Fibroblast of lung (primary cell): ENCODE measurements at regions not wholly inside any gene's neighbourhood (a gene's known extent, or its start where the extent isn't known, plus 50 kb on each side); places are given as distances from the start of the nearest gene placed in this dataset.

Experiments used
- DNase-seq, 2 donors: peaks; one replicate each; pipeline versions ENCODE4 v3.0.0 to v3.0.0-alpha.2; 2010; ENCODE audit warnings: low read depth in 2 of 2
- H2AFZ ChIP-seq: 2 replicates; pipeline ENCODE4 v1.5.1; 2012; ENCODE audit warnings: low read length, control low read depth, inconsistent platforms
- H3K27ac ChIP-seq: 2 replicates; pipeline ENCODE4 v1.5.1; 2011; ENCODE audit warnings: low read length, control low read depth; ENCODE audit not compliant: insufficient read depth
- H3K27me3 ChIP-seq: 2 replicates; pipeline ENCODE4 v1.5.1; 2011; ENCODE audit warnings: mild to moderate bottlenecking, low read length; ENCODE audit not compliant: control insufficient read depth, insufficient read depth
- H3K36me3 ChIP-seq: 2 replicates; pipeline ENCODE4 v1.5.1; 2011; ENCODE audit warnings: low read length; ENCODE audit not compliant: control insufficient read depth, insufficient read depth
- H3K4me1 ChIP-seq: 2 replicates; pipeline ENCODE4 v1.5.1; 2011; ENCODE audit warnings: low read length; ENCODE audit not compliant: control insufficient read depth, insufficient read depth; ENCODE audit errors: extremely low read depth
- H3K4me2 ChIP-seq: 2 replicates; pipeline ENCODE4 v1.5.1; 2011; ENCODE audit warnings: low read length, control low read depth; ENCODE audit not compliant: insufficient read depth; ENCODE audit errors: extremely low read depth
- H3K4me3 ChIP-seq, 4 experiments: fragments of 200-600 bp in 1 of 4; sonication (generic) in 1 of 4; replicated peaks in 1 of 4; 2 replicates each; pipeline ENCODE4 v1.5.1; 2011 to 2016; ENCODE audit warnings: low read length in 4 of 4, low read depth in 3 of 4, mild to moderate bottlenecking in 3 of 4, control low read depth in 2 of 4, inconsistent platforms in 1 of 4, mixed read lengths in 1 of 4; ENCODE audit not compliant: insufficient read depth in 1 of 4; ENCODE audit errors: control extremely low read depth in 1 of 4
- H3K79me2 ChIP-seq: 2 replicates; pipeline ENCODE4 v1.5.1; 2012; ENCODE audit warnings: mild to moderate bottlenecking, low read length, inconsistent platforms; ENCODE audit not compliant: control insufficient read depth, insufficient read depth
- H3K9ac ChIP-seq: 2 replicates; pipeline ENCODE4 v1.5.1; 2011; ENCODE audit warnings: mild to moderate bottlenecking, low read length, control low read depth; ENCODE audit not compliant: insufficient read depth
- H3K9me3 ChIP-seq: 2 replicates; pipeline ENCODE4 v1.5.1; 2012; ENCODE audit warnings: low read depth, low read length; ENCODE audit not compliant: control insufficient read depth, insufficient read depth
- H4K20me1 ChIP-seq: 2 replicates; pipeline ENCODE4 v1.5.1; 2011; ENCODE audit warnings: low read length; ENCODE audit not compliant: control insufficient read depth, insufficient read depth; ENCODE audit errors: extremely low read depth
- EZH2 ChIP-seq: IDR thresholded peaks from 2 replicates; pipeline ENCODE4 v1.5.1; 2012; ENCODE audit warnings: low read length, control low read depth, mild to moderate bottlenecking; ENCODE audit errors: missing control alignments
- TF ChIP-seq, protein P1 (sequence below), 2 donors: IDR thresholded peaks in 1 of 2; conservative IDR thresholded peaks in 1 of 2; 1 replicate in 1 of 2; 2 replicates in 1 of 2; pipeline ENCODE4 v1.5.1; 2011 to 2012; ENCODE audit warnings: low read length in 2 of 2, control low read depth in 1 of 2, inconsistent platforms in 1 of 2, low read depth in 1 of 2, mild to moderate bottlenecking in 1 of 2

GRCh38 chr6:73955800-73956199 lies 259.8 kb downstream of the CD109 start:
- no peaks in the 10 kb centered on the region for H3K79me2 ChIP-seq
- DNase-seq, result no peak
- H3K4me1 ChIP-seq, result no peaks in the 10 kb centered on the region
- H3K4me2 ChIP-seq, result no peak overlapping the region
- no peak overlapping the region for H3K9ac ChIP-seq
- no peak overlapping the region for H3K4me3 ChIP-seq
- no peak overlapping the region for H2AFZ ChIP-seq
- no peaks in the 10 kb centered on the region for H3K27me3 ChIP-seq
- no peaks in the 10 kb centered on the region for H3K36me3 ChIP-seq
- no peaks in the 10 kb centered on the region for H4K20me1 ChIP-seq
- H3K9me3 ChIP-seq, result no peaks in the 10 kb centered on the region
- no peak overlapping the region for H3K27ac ChIP-seq
- TF ChIP-seq, protein P1, sequence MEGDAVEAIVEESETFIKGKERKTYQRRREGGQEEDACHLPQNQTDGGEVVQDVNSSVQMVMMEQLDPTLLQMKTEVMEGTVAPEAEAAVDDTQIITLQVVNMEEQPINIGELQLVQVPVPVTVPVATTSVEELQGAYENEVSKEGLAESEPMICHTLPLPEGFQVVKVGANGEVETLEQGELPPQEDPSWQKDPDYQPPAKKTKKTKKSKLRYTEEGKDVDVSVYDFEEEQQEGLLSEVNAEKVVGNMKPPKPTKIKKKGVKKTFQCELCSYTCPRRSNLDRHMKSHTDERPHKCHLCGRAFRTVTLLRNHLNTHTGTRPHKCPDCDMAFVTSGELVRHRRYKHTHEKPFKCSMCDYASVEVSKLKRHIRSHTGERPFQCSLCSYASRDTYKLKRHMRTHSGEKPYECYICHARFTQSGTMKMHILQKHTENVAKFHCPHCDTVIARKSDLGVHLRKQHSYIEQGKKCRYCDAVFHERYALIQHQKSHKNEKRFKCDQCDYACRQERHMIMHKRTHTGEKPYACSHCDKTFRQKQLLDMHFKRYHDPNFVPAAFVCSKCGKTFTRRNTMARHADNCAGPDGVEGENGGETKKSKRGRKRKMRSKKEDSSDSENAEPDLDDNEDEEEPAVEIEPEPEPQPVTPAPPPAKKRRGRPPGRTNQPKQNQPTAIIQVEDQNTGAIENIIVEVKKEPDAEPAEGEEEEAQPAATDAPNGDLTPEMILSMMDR (conservative IDR thresholded peaks at IDR 0.05 in 1 of 2, IDR thresholded peaks at IDR 0.05 in 1 of 2; ENCODE audit: low read depth in 1 of 2, low read length in 2 of 2), result no peak
- TF ChIP-seq EZH2, result no peak

GRCh38 chr6:73954881-73955280 lies 258.9 kb downstream of the CD109 start:
- Histone ChIP-seq H3K79me2 (no peaks in the 10 kb centered on the region), H3K4me2 (no peak overlapping the region), H2AFZ (no peak overlapping the region), H3K36me3 (no peaks in the 10 kb centered on the region), H4K20me1 (no peaks in the 10 kb centered on the region), H3K27me3 (no peaks in the 10 kb centered on the region), H3K9me3 (no peaks in the 10 kb centered on the region), H3K4me3 (no peak overlapping the region), H3K9ac (no peak overlapping the region), H3K4me1 (no peaks in the 10 kb centered on the region), H3K27ac (no peak overlapping the region)
- DNase-seq, result no peak
- no peak for TF ChIP-seq EZH2
- TF ChIP-seq, protein P1 (conservative IDR thresholded peaks at IDR 0.05 in 1 of 2, IDR thresholded peaks at IDR 0.05 in 1 of 2; ENCODE audit: low read depth in 1 of 2, low read length in 2 of 2), result no peak

DNA sequence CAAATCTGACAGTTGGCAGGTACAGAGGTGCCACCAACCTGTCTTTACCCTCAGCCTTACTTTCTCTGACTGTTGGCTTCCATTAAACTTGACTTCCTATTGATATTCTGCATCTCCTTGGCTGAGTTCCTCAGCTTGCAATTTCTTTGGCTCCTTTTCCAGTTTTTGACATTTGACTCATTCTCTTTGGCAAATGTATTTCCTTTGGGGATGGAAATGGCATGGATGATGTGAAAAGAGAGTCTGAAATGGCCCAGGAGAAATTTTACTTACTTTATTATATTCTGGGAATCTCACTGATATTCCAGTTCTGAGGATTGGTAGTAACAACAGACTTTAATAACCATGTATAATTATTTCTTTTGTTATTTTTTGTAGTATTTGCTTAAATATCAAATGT lies 255.2 kb downstream of the CD109 start:
- H3K9me3 ChIP-seq, result no peaks in the 10 kb centered on the region
- no peaks in the 10 kb centered on the region for H4K20me1 ChIP-seq
- DNase-seq, result peak in 1 of 2 donors; percentile 40
- TF ChIP-seq, protein P1 (conservative IDR thresholded peaks at IDR 0.05 in 1 of 2, IDR thresholded peaks at IDR 0.05 in 1 of 2; ENCODE audit: low read depth in 1 of 2, low read length in 2 of 2), result no peak
- no peak for TF ChIP-seq EZH2
- no peaks in the 10 kb centered on the region for H3K27me3 ChIP-seq
- H3K9ac ChIP-seq, result no peak overlapping the region
- no peak overlapping the region for H2AFZ ChIP-seq
- no peaks in the 10 kb centered on the region for H3K36me3 ChIP-seq
- no peak overlapping the region for H3K27ac ChIP-seq
- H3K4me2 ChIP-seq, result no peak overlapping the region
- H3K4me1 ChIP-seq, result no peaks in the 10 kb centered on the region
- no peak overlapping the region for H3K4me3 ChIP-seq
- H3K79me2 ChIP-seq, result no peaks in the 10 kb centered on the region
